ENCODE measurements at regions not wholly inside any gene's neighbourhood (a gene's known extent, or its start where the extent isn't known, plus 50 kb on each side); places are given as distances from the start of the nearest gene placed in this dataset.

DNA sequence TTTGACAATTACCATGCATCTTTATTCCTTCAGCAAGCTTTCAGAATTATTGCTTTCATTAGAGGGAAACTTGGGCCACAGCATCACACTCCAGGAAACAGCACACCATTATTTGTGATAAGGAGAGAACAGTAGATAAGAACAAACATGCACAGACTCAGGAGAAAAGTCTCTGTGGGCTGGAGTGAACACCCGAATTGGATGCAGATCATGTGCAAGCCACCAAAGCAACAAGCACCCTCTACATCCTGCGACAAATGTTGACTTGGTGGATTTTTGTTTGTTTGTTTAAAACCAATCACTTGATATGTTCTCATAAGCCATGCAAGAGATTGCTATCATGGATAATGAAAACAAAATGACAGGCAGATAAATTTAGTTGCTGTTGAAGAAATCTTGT lies 67.7 kb upstream of the ZFP64 start:
- TF ChIP-seq POLR2A (IDR thresholded peaks at IDR 0.05) = no peak
- no peak for TF ChIP-seq EP300 (IDR thresholded peaks at IDR 0.05)
- TF ChIP-seq, protein P1, sequence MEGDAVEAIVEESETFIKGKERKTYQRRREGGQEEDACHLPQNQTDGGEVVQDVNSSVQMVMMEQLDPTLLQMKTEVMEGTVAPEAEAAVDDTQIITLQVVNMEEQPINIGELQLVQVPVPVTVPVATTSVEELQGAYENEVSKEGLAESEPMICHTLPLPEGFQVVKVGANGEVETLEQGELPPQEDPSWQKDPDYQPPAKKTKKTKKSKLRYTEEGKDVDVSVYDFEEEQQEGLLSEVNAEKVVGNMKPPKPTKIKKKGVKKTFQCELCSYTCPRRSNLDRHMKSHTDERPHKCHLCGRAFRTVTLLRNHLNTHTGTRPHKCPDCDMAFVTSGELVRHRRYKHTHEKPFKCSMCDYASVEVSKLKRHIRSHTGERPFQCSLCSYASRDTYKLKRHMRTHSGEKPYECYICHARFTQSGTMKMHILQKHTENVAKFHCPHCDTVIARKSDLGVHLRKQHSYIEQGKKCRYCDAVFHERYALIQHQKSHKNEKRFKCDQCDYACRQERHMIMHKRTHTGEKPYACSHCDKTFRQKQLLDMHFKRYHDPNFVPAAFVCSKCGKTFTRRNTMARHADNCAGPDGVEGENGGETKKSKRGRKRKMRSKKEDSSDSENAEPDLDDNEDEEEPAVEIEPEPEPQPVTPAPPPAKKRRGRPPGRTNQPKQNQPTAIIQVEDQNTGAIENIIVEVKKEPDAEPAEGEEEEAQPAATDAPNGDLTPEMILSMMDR (IDR thresholded peaks at IDR 0.05) = no peak
- no peak for TF ChIP-seq POLR2AphosphoS5 (IDR thresholded peaks at IDR 0.05)
